ENCODE measurements at regions not wholly inside any gene's neighbourhood (a gene's known extent, or its start where the extent isn't known, plus 50 kb on each side); places are given as distances from the start of the nearest gene placed in this dataset.

- DNase-seq (ENCODE audit: low read depth) = no peak
- no peak overlapping the region for H3K4me3 ChIP-seq (ENCODE audit: control insufficient read depth, low read depth, low read length)
- TF ChIP-seq CTCF (IDR thresholded peaks at IDR 0.05; ENCODE audit: control insufficient read depth, insufficient read depth, low read depth, low read length, missing control alignments) = no peak
These were observed 355.9 kb downstream of the RSL24D1 start for GRCh38 chr15:54840621-54841398.

- H3K4me3 ChIP-seq (ENCODE audit: control insufficient read depth, low read depth, low read length) = no peak overlapping the region
- TF ChIP-seq CTCF (IDR thresholded peaks at IDR 0.05; ENCODE audit: control insufficient read depth, insufficient read depth, low read depth, low read length, missing control alignments) = no peak
- DNase-seq (ENCODE audit: low read depth) = no peak
These were observed 357.4 kb downstream of the RSL24D1 start for GRCh38 chr15:54839379-54839778.

- DNase-seq (ENCODE audit: low read depth) = no peak
- H3K4me3 ChIP-seq (ENCODE audit: control insufficient read depth, low read depth, low read length) = no peak overlapping the region
- TF ChIP-seq CTCF (IDR thresholded peaks at IDR 0.05; ENCODE audit: control insufficient read depth, insufficient read depth, low read depth, low read length, missing control alignments) = no peak
These were observed 360.5 kb downstream of the RSL24D1 start for GRCh38 chr15:54836052-54836795.

- no peak overlapping the region for H3K4me3 ChIP-seq (ENCODE audit: control insufficient read depth, low read depth, low read length)
- DNase-seq (ENCODE audit: low read depth) = no peak
- TF ChIP-seq CTCF (IDR thresholded peaks at IDR 0.05; ENCODE audit: control insufficient read depth, insufficient read depth, low read depth, low read length, missing control alignments) = no peak
These were observed 366.9 kb downstream of the RSL24D1 start for GRCh38 chr15:54829821-54830220.

GRCh38 chr15:54820811-54821210 lies 375.9 kb downstream of the RSL24D1 start:
- DNase-seq (ENCODE audit: low read depth) = no peak
- no peak for TF ChIP-seq CTCF (IDR thresholded peaks at IDR 0.05; ENCODE audit: control insufficient read depth, insufficient read depth, low read depth, low read length, missing control alignments)
- no peak overlapping the region for H3K4me3 ChIP-seq (ENCODE audit: control insufficient read depth, low read depth, low read length)

GRCh38 chr15:54820098-54820497 lies 376.6 kb downstream of the RSL24D1 start:
- DNase-seq (ENCODE audit: low read depth) = no peak
- no peak for TF ChIP-seq CTCF (IDR thresholded peaks at IDR 0.05; ENCODE audit: control insufficient read depth, insufficient read depth, low read depth, low read length, missing control alignments)
- no peak overlapping the region for H3K4me3 ChIP-seq (ENCODE audit: control insufficient read depth, low read depth, low read length)
